NCI-H345 (cell line): ENCODE measurements at regions not wholly inside any gene's neighbourhood (a gene's known extent, or its start where the extent isn't known, plus 50 kb on each side); places are given as distances from the start of the nearest gene placed in this dataset.
A peak's percentile ranks its signal among the peaks of the same experiment; 100 is the strongest.
"Not testable (repeated sequence)": the region's sequence is repeated elsewhere in the genome, so short reads cannot be mapped to it uniquely, and the experiment has no call there.

Experiments used
- DNase-seq: peaks from one replicate; lab custom pipeline; 2025; lab: John Stamatoyannopoulos, UW

DNA sequence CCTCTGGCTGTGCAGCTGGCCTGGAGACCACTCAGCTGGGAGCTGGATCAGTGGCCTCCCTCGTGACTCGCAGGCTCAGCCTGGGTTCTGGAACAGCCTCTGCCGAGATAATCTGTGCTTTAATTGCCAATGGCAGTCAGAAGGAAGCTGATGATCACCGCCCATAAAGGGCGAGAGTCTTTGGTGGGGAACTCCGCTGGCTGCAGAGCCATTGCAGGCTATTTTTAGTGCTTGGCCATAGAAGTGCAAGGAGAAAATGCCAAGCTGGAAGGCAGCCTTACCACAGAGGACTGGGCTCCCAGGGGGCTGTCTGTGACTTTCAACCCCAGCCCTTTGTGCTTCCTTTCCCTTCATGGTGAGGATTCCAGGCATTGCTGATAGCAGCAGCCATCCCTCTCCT lies 62.2 kb upstream of the TENM4 start:
- DNase-seq = no peak

DNA sequence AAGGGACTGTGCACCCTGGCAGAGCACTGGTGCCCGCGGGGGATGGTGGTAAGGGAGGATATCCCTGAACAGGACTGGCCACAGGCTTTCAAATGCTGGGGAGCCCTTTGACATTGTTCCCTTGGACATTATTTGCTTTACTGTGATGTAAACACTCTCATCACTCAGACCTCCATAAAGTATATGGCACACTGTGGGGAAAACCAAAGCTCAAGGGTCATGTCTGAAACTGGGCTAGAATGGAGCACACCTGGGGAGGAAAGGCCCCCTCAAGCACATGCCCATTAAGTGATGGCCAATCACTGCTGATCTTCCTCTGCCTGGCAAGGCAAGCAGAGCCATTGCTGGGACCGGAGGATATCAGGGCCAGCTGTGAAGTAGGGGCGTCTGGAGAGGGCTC lies 60.9 kb upstream of the TENM4 start:
- no peak for DNase-seq

DNA sequence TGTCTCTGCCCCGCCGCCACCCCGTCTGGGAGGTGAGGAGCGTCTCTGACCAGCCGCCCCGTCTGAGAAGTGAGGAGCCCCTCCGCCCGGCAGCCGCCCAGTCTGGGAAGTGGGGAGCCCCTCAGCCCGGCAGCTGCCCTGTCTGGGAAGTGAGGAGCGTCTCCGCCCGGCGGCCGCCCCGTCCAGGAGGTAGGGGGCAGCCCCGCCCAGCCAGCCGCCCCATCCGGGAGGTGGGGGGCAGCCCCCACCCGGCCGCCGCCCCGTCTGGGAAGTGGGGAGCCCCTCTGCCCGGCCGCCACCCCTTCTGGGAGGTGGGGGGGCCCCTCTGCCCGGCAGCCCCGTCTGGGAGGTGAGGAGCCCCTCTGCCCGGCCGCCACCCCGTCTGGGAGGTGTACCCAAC lies 59.1 kb upstream of the TENM4 start:
- not testable (repeated sequence) for DNase-seq

DNA sequence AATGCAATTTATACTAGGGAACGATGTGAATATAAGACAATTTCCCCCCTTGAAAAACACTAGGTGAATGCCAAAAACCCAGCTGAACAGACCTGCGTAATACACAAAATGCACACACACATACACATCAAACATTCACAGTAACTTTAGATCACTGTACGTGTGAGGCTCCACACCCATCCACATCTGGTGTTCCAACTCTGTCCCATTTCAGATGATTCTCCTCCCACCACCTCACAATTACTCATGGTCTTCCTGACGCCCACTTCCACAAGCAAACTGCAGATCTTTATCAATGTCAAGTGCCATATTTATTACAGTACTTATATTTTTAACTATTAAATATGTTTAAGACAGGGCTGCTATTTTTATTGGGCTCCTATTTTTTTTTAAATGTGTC lies 57.8 kb upstream of the TENM4 start:
- DNase-seq = no peak

DNA sequence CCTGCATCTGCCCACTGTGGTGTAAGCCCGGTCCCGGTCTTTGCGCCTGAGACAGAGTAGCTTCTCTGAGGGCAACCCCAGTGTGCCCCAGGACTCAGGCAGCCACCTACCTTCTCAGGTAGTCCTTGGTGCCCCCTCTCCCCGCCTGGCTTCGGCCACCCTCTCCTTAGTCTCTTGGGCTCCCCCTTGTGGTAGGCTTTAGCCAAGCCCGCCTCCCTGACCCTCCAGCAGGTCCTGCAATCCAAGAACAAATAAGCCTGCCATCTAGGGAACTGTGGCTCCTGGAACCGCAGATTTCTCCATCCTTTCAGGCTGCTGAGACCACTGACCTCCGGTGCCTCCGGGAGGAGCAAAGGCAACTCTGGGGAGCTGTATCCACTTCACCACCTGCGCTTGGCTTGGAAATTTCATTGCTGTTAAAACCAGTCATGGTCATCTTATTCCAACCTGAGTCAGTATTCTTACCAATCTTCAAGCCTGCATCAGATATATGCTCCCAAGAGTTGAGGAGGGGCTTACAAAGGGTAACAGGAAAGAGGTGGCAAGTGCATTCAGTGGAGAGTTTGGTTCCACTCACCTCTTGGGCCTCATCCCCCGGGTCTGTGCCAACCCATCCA lies 52.8 kb upstream of the TENM4 start:
- peak; percentile 77 for DNase-seq

DNA sequence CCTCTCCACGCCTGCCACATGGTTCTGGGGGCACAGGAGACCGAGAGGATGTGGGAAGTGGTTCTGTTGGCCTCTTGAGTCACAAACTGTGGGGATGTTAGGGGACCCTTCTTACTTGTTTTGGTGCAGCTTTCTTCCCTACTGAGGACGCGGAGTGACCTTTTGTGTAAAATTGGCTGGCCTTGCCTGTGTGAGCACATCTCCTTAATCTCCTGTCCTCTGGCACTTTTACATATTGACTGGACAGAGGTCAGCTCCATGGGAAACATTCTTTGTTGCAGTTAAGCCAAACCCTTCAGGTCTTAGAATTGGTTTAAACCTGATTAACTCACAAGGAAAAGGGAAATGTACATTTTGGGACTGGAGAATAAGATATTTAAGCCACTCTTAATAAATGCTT lies 51.2 kb upstream of the TENM4 start:
- no peak for DNase-seq
